HUES6 (cell line): ENCODE measurements at regions not wholly inside any gene's neighbourhood (a gene's known extent, or its start where the extent isn't known, plus 50 kb on each side); places are given as distances from the start of the nearest gene placed in this dataset.

Experiments used
- H3K27ac ChIP-seq: 2 replicates; pipeline ENCODE4 v1.7.0; 2013; ENCODE audit warnings: low read depth, mild to moderate bottlenecking, low read length, inconsistent platforms
- H3K27me3 ChIP-seq: 2 replicates; pipeline ENCODE4 v1.6.1; 2013; ENCODE audit warnings: low read length; ENCODE audit not compliant: control insufficient read depth, insufficient read depth
- H3K36me3 ChIP-seq: 2 replicates; pipeline ENCODE4 v1.6.1; 2013; ENCODE audit warnings: low read length; ENCODE audit not compliant: control insufficient read depth, insufficient read depth
- H3K4me1 ChIP-seq: 2 replicates; pipeline ENCODE4 v1.6.1; 2013; ENCODE audit warnings: low read length; ENCODE audit not compliant: control insufficient read depth, insufficient read depth
- H3K4me3 ChIP-seq: 2 replicates; pipeline ENCODE4 v1.5.1; 2013; ENCODE audit warnings: low read depth, low read length
- H3K9ac ChIP-seq: one replicate; pipeline ENCODE4 v1.6.1; 2013; ENCODE audit warnings: mild to moderate bottlenecking, low read length
- H3K9me3 ChIP-seq: 2 replicates; pipeline ENCODE4 v1.6.1; 2013; ENCODE audit warnings: low read depth, low read length; ENCODE audit not compliant: control insufficient read depth, insufficient read depth

GRCh38 chr2:13141315-13141714 is 424.6 kb downstream of the TRIB2 start:
- H3K9me3 ChIP-seq = no peaks in the 10 kb centered on the region
- H3K27me3 ChIP-seq = no peaks in the 10 kb centered on the region
- H3K4me3 ChIP-seq = no peak overlapping the region
- H3K36me3 ChIP-seq = no peaks in the 10 kb centered on the region
- no peaks in the 10 kb centered on the region for H3K4me1 ChIP-seq
- H3K9ac ChIP-seq = no peak overlapping the region
- no peak overlapping the region for H3K27ac ChIP-seq

- H3K27ac ChIP-seq = no peak overlapping the region
- H3K4me1 ChIP-seq = no peaks in the 10 kb centered on the region
- no peak overlapping the region for H3K9ac ChIP-seq
- H3K36me3 ChIP-seq = no peaks in the 10 kb centered on the region
- no peaks in the 10 kb centered on the region for H3K27me3 ChIP-seq
- H3K9me3 ChIP-seq = no peaks in the 10 kb centered on the region
- no peak overlapping the region for H3K4me3 ChIP-seq
Observed at GRCh38 chr2:13143451-13143850, 426.7 kb downstream of the TRIB2 start.

GRCh38 chr2:13156916-13157315 is 440.2 kb downstream of the TRIB2 start:
- Histone ChIP-seq H3K36me3 (no peaks in the 10 kb centered on the region), H3K27me3 (no peaks in the 10 kb centered on the region), H3K9ac (no peak overlapping the region), H3K9me3 (no peaks in the 10 kb centered on the region), H3K4me1 (no peaks in the 10 kb centered on the region), H3K4me3 (no peak overlapping the region), H3K27ac (no peak overlapping the region)

GRCh38 chr2:13158466-13158865 is 441.7 kb downstream of the TRIB2 start:
- H3K27me3 ChIP-seq = no peaks in the 10 kb centered on the region
- H3K27ac ChIP-seq = no peak overlapping the region
- H3K9me3 ChIP-seq = no peaks in the 10 kb centered on the region
- no peaks in the 10 kb centered on the region for H3K36me3 ChIP-seq
- H3K4me3 ChIP-seq = no peak overlapping the region
- H3K9ac ChIP-seq = no peak overlapping the region
- no peaks in the 10 kb centered on the region for H3K4me1 ChIP-seq

GRCh38 chr2:13180729-13181128 is 464.0 kb downstream of the TRIB2 start:
- Histone ChIP-seq H3K4me1 (no peaks in the 10 kb centered on the region), H3K36me3 (no peaks in the 10 kb centered on the region), H3K9me3 (peaks cover 5% of the 10 kb centered on the region), H3K9ac (no peak overlapping the region), H3K27ac (no peak overlapping the region), H3K4me3 (no peak overlapping the region), H3K27me3 (no peaks in the 10 kb centered on the region)

DNA sequence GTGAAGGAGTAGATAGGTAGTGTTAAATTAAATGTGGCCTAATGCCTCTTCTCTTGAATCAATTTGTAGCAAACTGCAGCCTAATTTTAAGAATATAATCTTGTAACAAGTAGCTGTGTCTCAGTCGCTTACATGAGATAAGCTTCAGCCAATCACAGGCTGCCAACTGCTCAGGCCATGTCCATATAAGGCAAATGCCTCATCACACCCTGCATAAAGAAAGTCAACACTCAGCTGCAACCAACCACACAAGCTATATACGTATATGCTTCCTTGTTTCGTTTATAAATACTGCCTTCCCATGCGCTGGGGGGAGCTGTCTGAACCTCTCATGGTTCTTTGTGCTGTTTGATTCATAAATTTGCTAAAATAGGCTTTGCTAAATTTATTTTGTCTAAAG is 476.3 kb downstream of the TRIB2 start:
- H3K9ac ChIP-seq = no peak overlapping the region
- H3K27ac ChIP-seq = peak overlapping the region; percentile 44; the same call in 1 of the 2 replicates
- H3K4me1 ChIP-seq = peaks cover 5% of the 10 kb centered on the region; the same call in 1 of the 2 replicates
- H3K36me3 ChIP-seq = no peaks in the 10 kb centered on the region
- no peaks in the 10 kb centered on the region for H3K9me3 ChIP-seq
- H3K4me3 ChIP-seq = no peak overlapping the region
- no peaks in the 10 kb centered on the region for H3K27me3 ChIP-seq

DNA sequence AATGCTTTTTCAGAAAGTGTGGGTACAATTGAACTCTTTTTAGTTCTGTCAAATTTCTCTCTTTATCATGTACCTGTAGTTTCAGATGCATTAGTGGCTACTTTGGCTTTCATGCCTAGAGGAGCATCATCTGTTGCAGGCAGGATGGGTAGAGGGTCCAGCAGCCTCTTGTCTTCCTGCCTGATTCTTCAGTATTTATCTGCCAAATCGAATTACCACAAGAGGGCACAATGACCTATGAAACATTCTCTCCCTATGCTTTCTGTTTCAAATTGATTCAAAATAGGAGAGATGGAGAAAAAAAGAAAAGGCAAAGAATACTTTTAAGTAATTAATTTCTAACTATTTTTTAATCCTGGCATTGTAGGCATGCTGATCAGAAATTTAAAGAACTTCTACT is 477.2 kb downstream of the TRIB2 start:
- H3K9me3 ChIP-seq = no peaks in the 10 kb centered on the region
- H3K4me1 ChIP-seq = peaks cover 5% of the 10 kb centered on the region; the same call in 1 of the 2 replicates
- H3K4me3 ChIP-seq = no peak overlapping the region
- H3K9ac ChIP-seq = no peak overlapping the region
- no peaks in the 10 kb centered on the region for H3K36me3 ChIP-seq
- no peaks in the 10 kb centered on the region for H3K27me3 ChIP-seq
- H3K27ac ChIP-seq = no peak overlapping the region

GRCh38 chr2:13195270-13195669 is 478.5 kb downstream of the TRIB2 start:
- no peaks in the 10 kb centered on the region for H3K36me3 ChIP-seq
- no peak overlapping the region for H3K27ac ChIP-seq
- H3K9me3 ChIP-seq = no peaks in the 10 kb centered on the region
- no peak overlapping the region for H3K9ac ChIP-seq
- no peaks in the 10 kb centered on the region for H3K27me3 ChIP-seq
- no peak overlapping the region for H3K4me3 ChIP-seq
- peaks cover 5% of the 10 kb centered on the region; the same call in 1 of the 2 replicates for H3K4me1 ChIP-seq

DNA sequence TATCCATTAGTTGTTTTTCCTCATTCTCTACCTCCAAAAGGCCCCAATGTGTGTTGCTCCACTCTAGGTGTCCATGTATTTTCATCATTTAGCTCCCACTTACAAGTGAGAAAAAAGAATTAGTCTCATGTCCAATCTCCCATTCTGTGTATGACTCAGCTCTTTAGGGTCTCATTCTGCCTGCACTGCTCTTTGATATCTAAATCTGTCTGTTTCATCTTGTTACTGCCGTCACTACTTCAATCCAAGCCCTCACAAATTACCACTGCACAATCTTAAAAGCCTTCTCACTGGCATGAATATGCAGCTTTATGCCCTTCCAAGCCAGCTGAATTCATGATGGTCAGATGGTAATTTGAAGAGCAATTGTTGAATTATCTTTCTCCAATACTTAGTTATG is 480.5 kb downstream of the TRIB2 start:
- Histone ChIP-seq H3K27me3 (no peaks in the 10 kb centered on the region), H3K36me3 (no peaks in the 10 kb centered on the region), H3K4me1 (no peaks in the 10 kb centered on the region), H3K9me3 (no peaks in the 10 kb centered on the region), H3K9ac (no peak overlapping the region), H3K27ac (no peak overlapping the region), H3K4me3 (no peak overlapping the region)

GRCh38 chr2:13201924-13202323 is 485.2 kb downstream of the TRIB2 start:
- Histone ChIP-seq H3K9ac (no peak overlapping the region), H3K9me3 (no peaks in the 10 kb centered on the region), H3K4me1 (no peaks in the 10 kb centered on the region), H3K27ac (no peak overlapping the region), H3K27me3 (no peaks in the 10 kb centered on the region), H3K36me3 (no peaks in the 10 kb centered on the region), H3K4me3 (no peak overlapping the region)

DNA sequence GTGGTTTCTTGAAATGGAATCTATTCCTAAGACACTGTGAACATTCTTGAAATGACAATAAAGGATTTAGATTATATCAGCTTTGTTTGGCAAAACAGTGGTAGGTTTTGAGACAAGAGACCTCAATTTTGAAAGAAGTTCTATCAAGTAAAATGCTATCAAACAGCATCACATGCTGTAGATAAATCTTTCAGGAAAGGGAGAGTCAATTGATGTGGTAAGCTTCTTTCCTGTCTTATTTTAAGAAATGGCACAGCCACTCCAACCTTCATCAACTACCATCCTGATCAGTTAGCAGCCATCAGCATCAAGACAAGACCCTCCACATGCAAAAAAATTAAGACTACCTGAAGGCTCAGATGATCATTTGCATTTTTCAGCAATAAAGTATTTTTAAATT is 495.4 kb downstream of the TRIB2 start:
- H3K9ac ChIP-seq = no peak overlapping the region
- no peaks in the 10 kb centered on the region for H3K27me3 ChIP-seq
- H3K4me1 ChIP-seq = no peaks in the 10 kb centered on the region
- H3K27ac ChIP-seq = no peak overlapping the region
- no peaks in the 10 kb centered on the region for H3K36me3 ChIP-seq
- peaks cover 14% of the 10 kb centered on the region; the same call in 1 of the 2 replicates for H3K9me3 ChIP-seq
- no peak overlapping the region for H3K4me3 ChIP-seq

DNA sequence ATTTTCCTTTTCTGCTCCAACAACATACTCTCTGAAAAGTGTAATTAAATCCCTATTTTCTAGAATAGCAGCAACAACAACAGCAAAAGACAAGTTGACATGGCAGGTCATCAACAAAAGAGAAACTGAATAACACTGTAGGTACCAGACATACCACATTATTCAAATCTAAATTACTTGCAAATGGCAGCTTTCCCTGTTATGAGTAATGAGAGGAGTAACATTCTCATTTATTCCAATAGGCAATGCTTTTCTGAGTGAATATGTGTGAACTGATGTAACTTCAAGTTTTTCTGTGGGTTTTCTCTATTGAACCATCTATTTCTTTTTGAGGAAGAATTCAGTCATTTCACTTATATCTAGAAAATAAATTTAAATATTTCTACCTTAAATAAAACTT is 501.5 kb downstream of the TRIB2 start:
- Histone ChIP-seq H3K9me3 (peaks cover 14% of the 10 kb centered on the region; the same call in 1 of the 2 replicates), H3K36me3 (no peaks in the 10 kb centered on the region), H3K4me1 (no peaks in the 10 kb centered on the region), H3K27me3 (no peaks in the 10 kb centered on the region), H3K4me3 (no peak overlapping the region), H3K9ac (no peak overlapping the region), H3K27ac (no peak overlapping the region)
